ENCODE measurements at regions not wholly inside any gene's neighbourhood (a gene's known extent, or its start where the extent isn't known, plus 50 kb on each side); places are given as distances from the start of the nearest gene placed in this dataset.
"Not testable (repeated sequence)": the region's sequence is repeated elsewhere in the genome, so short reads cannot be mapped to it uniquely, and the experiment has no call there.

DNA sequence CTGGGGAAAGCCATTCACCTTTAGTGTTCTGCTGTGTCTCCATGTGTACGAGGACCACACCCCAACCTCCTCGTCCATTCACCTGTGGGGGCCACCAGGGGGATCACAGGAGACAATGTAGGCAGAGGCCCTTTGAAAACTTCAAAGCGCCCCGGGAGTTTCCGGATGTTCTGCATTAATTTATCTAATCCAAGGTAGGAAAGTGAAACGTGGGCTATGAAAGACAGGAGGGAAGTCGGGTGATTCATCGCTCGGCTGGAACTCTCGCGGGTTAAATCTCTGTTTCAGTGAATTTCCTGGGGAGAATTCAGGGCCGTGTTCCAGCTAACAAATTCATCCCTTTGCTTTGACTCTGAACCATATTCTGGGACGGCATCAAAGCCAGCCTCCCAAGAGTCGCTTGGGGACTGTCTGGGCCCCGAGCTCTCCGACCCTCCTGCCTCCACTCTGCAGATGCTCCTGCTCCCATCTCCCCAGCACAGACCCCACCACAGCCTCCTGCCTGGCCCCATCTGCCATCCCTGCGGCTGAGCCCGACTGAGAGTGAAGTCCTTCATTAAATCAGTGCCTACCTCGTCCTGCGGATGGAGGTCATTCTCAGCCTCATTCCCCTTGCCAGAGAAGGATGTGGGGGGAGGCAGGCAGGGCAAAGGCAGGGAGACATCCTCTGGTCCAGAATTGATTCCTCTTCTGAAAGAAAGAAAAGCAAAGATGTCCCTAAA lies 114.1 kb upstream of the CARD11 start:
- intact Hi-C loops (cut with DNase I; ENCODE audit: low total_unique reads) = no loop called here
- Histone ChIP-seq H3K9me3 (no peaks in the 10 kb centered on the region), H3K27ac (no peak overlapping the region), H3K36me3 (ENCODE audit: low read depth, missing control alignments) (no peaks in the 10 kb centered on the region), H3K4me3 (no peak overlapping the region), H3K4me1 (no peaks in the 10 kb centered on the region), H3K27me3 (no peaks in the 10 kb centered on the region)
- 67 to 70% methylated on average over 18 to 20 of the region's 20 CpGs for WGBS, 2 donors
- no peak for TF ChIP-seq POLR2A (IDR thresholded peaks at IDR 0.05)
- TF ChIP-seq, protein P1, sequence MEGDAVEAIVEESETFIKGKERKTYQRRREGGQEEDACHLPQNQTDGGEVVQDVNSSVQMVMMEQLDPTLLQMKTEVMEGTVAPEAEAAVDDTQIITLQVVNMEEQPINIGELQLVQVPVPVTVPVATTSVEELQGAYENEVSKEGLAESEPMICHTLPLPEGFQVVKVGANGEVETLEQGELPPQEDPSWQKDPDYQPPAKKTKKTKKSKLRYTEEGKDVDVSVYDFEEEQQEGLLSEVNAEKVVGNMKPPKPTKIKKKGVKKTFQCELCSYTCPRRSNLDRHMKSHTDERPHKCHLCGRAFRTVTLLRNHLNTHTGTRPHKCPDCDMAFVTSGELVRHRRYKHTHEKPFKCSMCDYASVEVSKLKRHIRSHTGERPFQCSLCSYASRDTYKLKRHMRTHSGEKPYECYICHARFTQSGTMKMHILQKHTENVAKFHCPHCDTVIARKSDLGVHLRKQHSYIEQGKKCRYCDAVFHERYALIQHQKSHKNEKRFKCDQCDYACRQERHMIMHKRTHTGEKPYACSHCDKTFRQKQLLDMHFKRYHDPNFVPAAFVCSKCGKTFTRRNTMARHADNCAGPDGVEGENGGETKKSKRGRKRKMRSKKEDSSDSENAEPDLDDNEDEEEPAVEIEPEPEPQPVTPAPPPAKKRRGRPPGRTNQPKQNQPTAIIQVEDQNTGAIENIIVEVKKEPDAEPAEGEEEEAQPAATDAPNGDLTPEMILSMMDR (IDR thresholded peaks at IDR 0.05) = no peak
- DNase-seq = no peak

DNA sequence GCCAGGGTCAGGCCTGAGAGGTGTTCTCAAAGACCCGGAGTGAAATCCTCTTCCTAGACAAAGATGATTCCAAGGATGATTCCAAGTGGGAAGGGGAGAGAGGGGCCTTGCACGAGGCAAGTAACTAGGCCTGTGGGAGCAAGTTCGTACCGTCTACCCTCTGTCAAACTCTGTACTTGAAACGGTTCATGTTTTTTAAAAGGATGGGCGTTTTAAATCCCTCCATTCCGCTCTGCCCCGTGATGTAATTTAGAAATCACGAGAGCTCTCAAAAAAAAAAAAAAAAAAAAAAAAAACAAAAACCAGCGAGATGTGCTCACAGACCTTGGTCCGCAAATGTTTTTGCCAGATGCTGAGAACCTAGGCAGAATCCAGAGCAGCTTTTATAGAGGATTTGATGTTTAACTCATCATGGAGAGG lies 114.7 kb upstream of the CARD11 start:
- Histone ChIP-seq H3K9me3 (no peaks in the 10 kb centered on the region), H3K4me1 (no peaks in the 10 kb centered on the region), H3K27ac (no peak overlapping the region), H3K36me3 (ENCODE audit: low read depth, missing control alignments) (no peaks in the 10 kb centered on the region), H3K27me3 (no peaks in the 10 kb centered on the region), H3K4me3 (no peak overlapping the region)
- no peak for DNase-seq
- intact Hi-C loops (cut with DNase I; ENCODE audit: low total_unique reads) = no loop called here
- 72 to 83% methylated on average over 11 of the region's 11 CpGs for WGBS, 2 donors
- no peak for TF ChIP-seq POLR2A (IDR thresholded peaks at IDR 0.05)
- TF ChIP-seq, protein P1 (IDR thresholded peaks at IDR 0.05) = no peak

DNA sequence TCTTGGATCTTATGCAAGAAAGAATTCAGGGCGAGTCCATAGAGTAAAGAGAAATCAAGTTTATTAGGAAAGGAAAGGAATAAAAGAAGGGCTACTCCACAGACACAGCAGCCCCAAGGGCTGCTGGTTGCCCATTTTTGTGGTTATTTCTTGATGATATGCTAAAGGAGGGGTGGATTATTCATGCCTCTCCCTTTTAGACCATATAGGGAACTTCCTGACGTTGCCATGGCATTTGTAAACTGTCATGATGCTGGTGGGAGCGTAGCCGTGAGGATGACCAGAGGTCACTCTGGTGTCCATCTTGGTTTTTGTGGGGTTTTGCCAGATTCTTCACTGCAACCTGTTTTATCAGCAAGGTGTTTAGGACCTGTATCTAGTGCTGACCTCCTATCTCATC lies 115.4 kb upstream of the CARD11 start:
- no peak for DNase-seq
- 71 to 83% methylated on average over 4 of the region's 4 CpGs for WGBS, 2 donors
- Histone ChIP-seq H3K27ac (no peak overlapping the region), H3K9me3 (no peaks in the 10 kb centered on the region), H3K4me3 (no peak overlapping the region), H3K27me3 (no peaks in the 10 kb centered on the region), H3K4me1 (no peaks in the 10 kb centered on the region), H3K36me3 (ENCODE audit: low read depth, missing control alignments) (no peaks in the 10 kb centered on the region)
- TF ChIP-seq POLR2A (IDR thresholded peaks at IDR 0.05) = no peak
- TF ChIP-seq, protein P1 (IDR thresholded peaks at IDR 0.05) = no peak
- intact Hi-C loops (cut with DNase I; ENCODE audit: low total_unique reads) = no loop called here

DNA sequence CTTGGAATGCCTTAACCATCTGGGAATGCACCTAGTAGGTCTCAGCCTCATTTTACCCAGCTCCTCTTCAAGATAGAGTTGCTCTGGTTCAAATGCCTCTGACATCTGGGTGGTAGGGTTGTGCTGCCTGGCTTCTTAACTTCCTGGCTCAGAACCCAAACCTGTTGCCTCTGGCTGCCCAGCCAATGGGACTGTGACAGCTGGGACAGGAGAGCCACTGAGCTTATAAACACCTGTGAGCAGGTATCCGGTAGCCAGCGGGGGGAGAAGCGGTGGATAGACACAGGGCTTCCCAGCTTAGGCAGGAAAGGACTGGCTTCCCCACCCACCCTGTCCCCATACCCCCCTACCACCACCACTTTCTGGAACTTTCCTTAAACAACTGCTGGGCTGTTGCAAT lies 115.8 kb upstream of the CARD11 start:
- no peak overlapping the region for H3K27ac ChIP-seq
- WGBS, 2 donors = 78 to 84% methylated on average over 3 of the region's 3 CpGs
- no peaks in the 10 kb centered on the region for H3K27me3 ChIP-seq
- no peaks in the 10 kb centered on the region for H3K9me3 ChIP-seq
- no peaks in the 10 kb centered on the region for H3K4me1 ChIP-seq
- no peak overlapping the region for H3K4me3 ChIP-seq
- DNase-seq = no peak
- intact Hi-C loops (cut with DNase I; ENCODE audit: low total_unique reads) = no loop called here
- no peak for TF ChIP-seq POLR2A (IDR thresholded peaks at IDR 0.05)
- TF ChIP-seq, protein P1 (IDR thresholded peaks at IDR 0.05) = no peak
- H3K36me3 ChIP-seq (ENCODE audit: low read depth, missing control alignments) = no peaks in the 10 kb centered on the region

DNA sequence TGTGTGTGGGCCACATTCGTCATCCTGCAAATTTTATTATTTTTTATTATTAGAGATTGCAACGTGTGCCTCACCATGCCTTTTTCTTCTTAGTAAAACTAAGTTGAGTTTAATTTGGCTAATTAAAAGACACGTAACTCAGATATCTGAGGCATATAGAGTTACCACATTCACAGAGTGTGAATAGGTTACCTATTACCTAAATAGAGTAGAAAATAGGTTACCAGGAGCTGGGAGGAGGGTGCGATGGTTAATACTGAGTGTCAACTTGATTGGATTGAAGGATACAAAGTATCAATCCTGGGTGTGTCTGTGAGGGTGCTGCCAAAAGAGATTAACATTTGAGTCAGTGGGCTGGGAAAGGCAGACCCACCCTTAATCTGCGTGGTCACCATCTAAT lies 116.3 kb upstream of the CARD11 start:
- H3K27ac ChIP-seq; H3K27me3 ChIP-seq; H3K4me3 ChIP-seq; DNase-seq; H3K36me3 ChIP-seq (ENCODE audit: low read depth, missing control alignments); H3K4me1 ChIP-seq; intact Hi-C loops (cut with DNase I; ENCODE audit: low total_unique reads); H3K9me3 ChIP-seq: not testable (repeated sequence)
- 56 to 69% methylated on average over 5 of the region's 5 CpGs for WGBS, 2 donors
